ENCODE measurements at regions not wholly inside any gene's neighbourhood (a gene's known extent, or its start where the extent isn't known, plus 50 kb on each side); places are given as distances from the start of the nearest gene placed in this dataset.

GRCh38 chr13:104785952-104786351 is 1719.7 kb upstream of the SLC10A2 start:
- 69 to 80% methylated on average over 5 of the region's 5 CpGs for WGBS, 2 donors
- no peak for DNase-seq (ENCODE audit: low spot score in 2 of 2)
- intact Hi-C loops (cut with DNase I; ENCODE audit: low total_unique reads): no loop called here
- no peak for TF ChIP-seq CTCF (IDR thresholded peaks at IDR 0.05)
- no peak for TF ChIP-seq POLR2A (IDR thresholded peaks at IDR 0.05)
- H3K4me3 ChIP-seq (ENCODE audit: low read depth, poor library complexity, severe bottlenecking): no peak overlapping the region

GRCh38 chr13:104784891-104785290 is 1718.7 kb upstream of the SLC10A2 start:
- TF ChIP-seq POLR2A (IDR thresholded peaks at IDR 0.05) (no peak), CTCF (IDR thresholded peaks at IDR 0.05) (no peak)
- intact Hi-C loops (cut with DNase I; ENCODE audit: low total_unique reads): no loop called here
- H3K4me3 ChIP-seq (ENCODE audit: low read depth, poor library complexity, severe bottlenecking): no peak overlapping the region
- DNase-seq (ENCODE audit: low spot score in 2 of 2): no peak

GRCh38 chr13:104782741-104783140 is 1716.5 kb upstream of the SLC10A2 start:
- no peak for DNase-seq (ENCODE audit: low spot score in 2 of 2)
- no peak overlapping the region for H3K4me3 ChIP-seq (ENCODE audit: low read depth, poor library complexity, severe bottlenecking)
- TF ChIP-seq POLR2A (IDR thresholded peaks at IDR 0.05): no peak
- TF ChIP-seq CTCF (IDR thresholded peaks at IDR 0.05): no peak
- intact Hi-C loops (cut with DNase I; ENCODE audit: low total_unique reads): no loop called here
- WGBS, 2 donors: 66 to 83% methylated on average over 2 of the region's 2 CpGs

GRCh38 chr13:104779311-104779993 is 1713.2 kb upstream of the SLC10A2 start:
- no peak overlapping the region for H3K4me3 ChIP-seq (ENCODE audit: low read depth, poor library complexity, severe bottlenecking)
- intact Hi-C loops (cut with DNase I; ENCODE audit: low total_unique reads): loop anchor here (10.0 kb wide), 1 partner anchor 1755 kb away; the partner anchor contains the start of gene EFNB2
- DNase-seq (ENCODE audit: low spot score in 2 of 2): no peak
- 42 to 59% methylated on average over 4 of the region's 4 CpGs for WGBS, 2 donors
- no peak for TF ChIP-seq CTCF (IDR thresholded peaks at IDR 0.05)
- no peak for TF ChIP-seq POLR2A (IDR thresholded peaks at IDR 0.05)

GRCh38 chr13:104773775-104774174 is 1707.6 kb upstream of the SLC10A2 start:
- intact Hi-C loops (cut with DNase I; ENCODE audit: low total_unique reads): loop anchor here (10.0 kb wide), 1 partner anchor 1761 kb away; the partner anchor contains the start of gene EFNB2
- no peak for DNase-seq (ENCODE audit: low spot score in 2 of 2)
- no peak overlapping the region for H3K4me3 ChIP-seq (ENCODE audit: low read depth, poor library complexity, severe bottlenecking)
- 44 to 46% methylated on average over 2 of the region's 2 CpGs for WGBS, 2 donors
- TF ChIP-seq POLR2A (IDR thresholded peaks at IDR 0.05) (no peak), CTCF (IDR thresholded peaks at IDR 0.05) (no peak)

- intact Hi-C loops (cut with DNase I; ENCODE audit: low total_unique reads): no loop called here
- no peak for DNase-seq (ENCODE audit: low spot score in 2 of 2)
- TF ChIP-seq POLR2A (IDR thresholded peaks at IDR 0.05) (no peak), CTCF (IDR thresholded peaks at IDR 0.05) (no peak)
- H3K4me3 ChIP-seq (ENCODE audit: low read depth, poor library complexity, severe bottlenecking): no peak overlapping the region
- WGBS, 2 donors: 82 to 85% methylated on average over 4 of the region's 4 CpGs
Observed at GRCh38 chr13:104769545-104769944, 1703.3 kb upstream of the SLC10A2 start.

Data from lower leg skin (tissue), 4 donors.